ENCODE measurements at regions not wholly inside any gene's neighbourhood (a gene's known extent, or its start where the extent isn't known, plus 50 kb on each side); places are given as distances from the start of the nearest gene placed in this dataset.

DNA sequence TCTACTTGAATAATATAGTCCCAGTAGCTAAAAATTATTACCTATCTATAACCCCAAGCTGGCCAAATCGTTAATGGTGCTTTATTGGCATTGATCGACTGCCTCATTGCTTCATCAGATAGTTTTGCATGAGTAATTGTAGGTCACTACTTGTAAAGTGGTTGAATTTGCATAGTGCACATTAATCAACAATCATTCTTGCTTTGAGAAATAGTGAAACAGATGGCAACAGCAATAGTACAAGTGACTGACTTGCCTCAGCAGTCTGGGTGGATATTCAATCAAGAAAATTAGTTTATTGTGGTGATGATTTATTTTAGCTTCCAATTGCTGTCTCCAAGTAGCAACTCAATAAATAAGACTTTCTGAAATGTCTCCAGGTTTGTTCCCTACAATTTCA, 117.8 kb upstream of the NRXN1 start:
- H3K79me2 ChIP-seq (ENCODE audit: control insufficient read depth, low read length): no peaks in the 10 kb centered on the region
- H3K27me3 ChIP-seq (ENCODE audit: control insufficient read depth, low read length): no peaks in the 10 kb centered on the region
- no peaks in the 10 kb centered on the region; the same call in 1 of the 2 replicates for H3K9me2 ChIP-seq (replicated peaks; ENCODE audit: control insufficient read depth, low read length)
- no peaks in the 10 kb centered on the region for H3K4me1 ChIP-seq (ENCODE audit: control insufficient read depth, low read length)
- no peaks in the 10 kb centered on the region for H3F3A ChIP-seq (ENCODE audit: control insufficient read depth, insufficient read depth)
- no peak overlapping the region for H3K4me3 ChIP-seq (ENCODE audit: low read length)
- H3K36me3 ChIP-seq (ENCODE audit: control insufficient read depth, low read length): no peaks in the 10 kb centered on the region
- no peak overlapping the region for H3K27ac ChIP-seq (ENCODE audit: low read depth, low read length)
- H4K20me1 ChIP-seq (ENCODE audit: control insufficient read depth, insufficient read depth, low read depth, low read length): no peaks in the 10 kb centered on the region
- no peak overlapping the region for H3K4me2 ChIP-seq (ENCODE audit: low read length)
- peaks cover 7% of the 10 kb centered on the region; the same call in 1 of the 2 replicates for H3K9me3 ChIP-seq (ENCODE audit: control insufficient read depth, insufficient read depth, low read length)
- TF ChIP-seq, protein P1, sequence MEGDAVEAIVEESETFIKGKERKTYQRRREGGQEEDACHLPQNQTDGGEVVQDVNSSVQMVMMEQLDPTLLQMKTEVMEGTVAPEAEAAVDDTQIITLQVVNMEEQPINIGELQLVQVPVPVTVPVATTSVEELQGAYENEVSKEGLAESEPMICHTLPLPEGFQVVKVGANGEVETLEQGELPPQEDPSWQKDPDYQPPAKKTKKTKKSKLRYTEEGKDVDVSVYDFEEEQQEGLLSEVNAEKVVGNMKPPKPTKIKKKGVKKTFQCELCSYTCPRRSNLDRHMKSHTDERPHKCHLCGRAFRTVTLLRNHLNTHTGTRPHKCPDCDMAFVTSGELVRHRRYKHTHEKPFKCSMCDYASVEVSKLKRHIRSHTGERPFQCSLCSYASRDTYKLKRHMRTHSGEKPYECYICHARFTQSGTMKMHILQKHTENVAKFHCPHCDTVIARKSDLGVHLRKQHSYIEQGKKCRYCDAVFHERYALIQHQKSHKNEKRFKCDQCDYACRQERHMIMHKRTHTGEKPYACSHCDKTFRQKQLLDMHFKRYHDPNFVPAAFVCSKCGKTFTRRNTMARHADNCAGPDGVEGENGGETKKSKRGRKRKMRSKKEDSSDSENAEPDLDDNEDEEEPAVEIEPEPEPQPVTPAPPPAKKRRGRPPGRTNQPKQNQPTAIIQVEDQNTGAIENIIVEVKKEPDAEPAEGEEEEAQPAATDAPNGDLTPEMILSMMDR (IDR thresholded peaks at IDR 0.05; ENCODE audit: low read depth, low read length, poor library complexity, severe bottlenecking): no peak
- TF ChIP-seq EZH2phosphoT487 (IDR thresholded peaks at IDR 0.05; ENCODE audit: borderline replicate concordance, low read length): no peak

DNA sequence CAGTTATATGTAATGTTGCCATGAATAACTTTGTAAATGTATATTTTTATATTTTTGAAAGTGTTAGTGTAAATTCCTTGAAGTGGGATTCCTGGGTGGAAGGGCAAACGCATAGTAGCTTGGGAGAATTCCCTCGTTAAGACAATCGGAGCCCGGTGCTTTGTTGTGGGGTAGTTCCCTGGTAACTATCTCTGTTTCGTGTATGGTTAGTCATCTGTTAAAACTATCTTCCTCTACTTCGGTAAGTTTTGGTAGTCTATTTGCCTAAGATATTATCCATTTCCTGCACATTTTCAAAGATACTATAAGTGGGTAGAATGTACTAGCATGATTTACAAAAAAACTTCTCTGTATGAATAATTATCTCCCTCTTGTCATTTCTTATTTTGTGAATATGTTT, 113.8 kb upstream of the NRXN1 start:
- Histone ChIP-seq H3K79me2 (ENCODE audit: control insufficient read depth, low read length) (no peaks in the 10 kb centered on the region), H3K9me3 (ENCODE audit: control insufficient read depth, insufficient read depth, low read length) (no peaks in the 10 kb centered on the region; the same call in 1 of the 2 replicates), H3K27ac (ENCODE audit: low read depth, low read length) (no peak overlapping the region), H3F3A (ENCODE audit: control insufficient read depth, insufficient read depth) (no peaks in the 10 kb centered on the region), H3K9me2 (replicated peaks; ENCODE audit: control insufficient read depth, low read length) (no peaks in the 10 kb centered on the region; the same call in 1 of the 2 replicates), H3K4me1 (ENCODE audit: control insufficient read depth, low read length) (no peaks in the 10 kb centered on the region), H4K20me1 (ENCODE audit: control insufficient read depth, insufficient read depth, low read depth, low read length) (no peaks in the 10 kb centered on the region), H3K36me3 (ENCODE audit: control insufficient read depth, low read length) (no peaks in the 10 kb centered on the region), H3K4me3 (ENCODE audit: low read length) (no peak overlapping the region), H3K27me3 (ENCODE audit: control insufficient read depth, low read length) (no peaks in the 10 kb centered on the region), H3K4me2 (ENCODE audit: low read length) (no peak overlapping the region)
- no peak for TF ChIP-seq EZH2phosphoT487 (IDR thresholded peaks at IDR 0.05; ENCODE audit: borderline replicate concordance, low read length)
- TF ChIP-seq, protein P1 (IDR thresholded peaks at IDR 0.05; ENCODE audit: low read depth, low read length, poor library complexity, severe bottlenecking): no peak

DNA sequence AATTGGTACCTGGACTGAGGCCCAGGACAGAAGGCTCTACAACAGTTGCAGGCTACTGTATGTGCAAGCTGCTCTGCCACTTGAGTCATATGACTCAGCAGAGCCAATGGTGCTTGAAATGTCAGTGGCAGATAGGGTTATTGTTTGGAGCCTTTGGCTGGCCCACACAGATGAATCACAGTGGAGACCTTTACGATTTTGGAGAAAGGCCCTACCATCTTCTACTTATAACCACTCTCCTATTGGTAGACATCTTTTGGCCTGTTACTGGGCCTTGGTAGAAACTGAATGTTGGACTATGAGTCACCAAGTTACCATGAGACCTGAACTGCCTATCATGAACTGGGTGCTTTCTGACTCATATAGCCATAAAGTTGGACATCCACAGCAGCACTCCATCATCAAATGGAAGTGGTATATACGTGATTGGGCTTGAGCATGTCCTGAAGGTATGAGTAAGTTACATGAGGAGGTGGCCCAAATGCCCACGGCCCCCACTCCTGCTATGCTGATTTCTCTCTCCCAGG, 88.9 kb upstream of the NRXN1 start:
- no peak for TF ChIP-seq EZH2phosphoT487 (IDR thresholded peaks at IDR 0.05; ENCODE audit: borderline replicate concordance, low read length)
- TF ChIP-seq, protein P1 (IDR thresholded peaks at IDR 0.05; ENCODE audit: low read depth, low read length, poor library complexity, severe bottlenecking): no peak
- Histone ChIP-seq H3K4me2 (ENCODE audit: low read length) (no peak overlapping the region), H3F3A (ENCODE audit: control insufficient read depth, insufficient read depth) (no peaks in the 10 kb centered on the region), H3K27ac (ENCODE audit: low read depth, low read length) (no peak overlapping the region), H3K36me3 (ENCODE audit: control insufficient read depth, low read length) (no peaks in the 10 kb centered on the region), H3K4me3 (ENCODE audit: low read length) (no peak overlapping the region), H4K20me1 (ENCODE audit: control insufficient read depth, insufficient read depth, low read depth, low read length) (no peaks in the 10 kb centered on the region), H3K79me2 (ENCODE audit: control insufficient read depth, low read length) (no peaks in the 10 kb centered on the region), H3K9me2 (replicated peaks; ENCODE audit: control insufficient read depth, low read length) (no peaks in the 10 kb centered on the region), H3K9me3 (ENCODE audit: control insufficient read depth, insufficient read depth, low read length) (no peaks in the 10 kb centered on the region; the same call in 1 of the 2 replicates), H3K4me1 (ENCODE audit: control insufficient read depth, low read length) (no peaks in the 10 kb centered on the region), H3K27me3 (ENCODE audit: control insufficient read depth, low read length) (no peaks in the 10 kb centered on the region)

Data from DOHH2 (cell line).